Gastrocnemius medialis (tissue), 4 donors: ENCODE measurements at regions not wholly inside any gene's neighbourhood (a gene's known extent, or its start where the extent isn't known, plus 50 kb on each side); places are given as distances from the start of the nearest gene placed in this dataset.

ENCODE experiments used
- ATAC-seq, 2 donors: fragments of 150-250 bp; one replicate each; pipeline ENCODE4 v1.9.1; 2016
- DNase-seq, 2 donors: peaks; one replicate each; pipeline ENCODE4 v3.0.0-alpha.2; 2019
- H3K27ac ChIP-seq, 4 donors: fragments of 200-600 bp; sonication (generic); 1 replicate in 1 of 4; 2 replicates in 3 of 4; pipeline ENCODE4 v1.5.1; 2016 to 2018; ENCODE audit warnings: mild to moderate bottlenecking in 2 of 4, moderate library complexity in 1 of 4
- H3K27me3 ChIP-seq, 3 donors: fragments of 200-600 bp; sonication (generic) in 2 of 3; 1 replicate in 1 of 3; 2 replicates in 2 of 3; pipeline versions ENCODE4 v1.5.1 to v1.6.0; 2016 to 2019; ENCODE audit warnings: mild to moderate bottlenecking in 1 of 3, moderate library complexity in 1 of 3
- H3K36me3 ChIP-seq, 2 donors: fragments of 200-600 bp; sonication (generic) in 1 of 2; one replicate each; pipeline ENCODE4 v1.5.1; 2017 to 2018
- H3K4me1 ChIP-seq, 2 donors: fragments of 200-600 bp; sonication (generic) in 1 of 2; one replicate each; pipeline ENCODE4 v1.5.1; 2016 to 2017; ENCODE audit warnings: mild to moderate bottlenecking in 2 of 2
- H3K4me3 ChIP-seq, 4 donors: fragments of 200-600 bp; sonication (generic) in 3 of 4; 1 replicate in 1 of 4; 2 replicates in 3 of 4; pipeline ENCODE4 v1.5.1; 2016 to 2019; ENCODE audit warnings: mild to moderate bottlenecking in 2 of 4
- H3K9me3 ChIP-seq, 3 donors: fragments of 200-600 bp; sonication (generic) in 2 of 3; 1 replicate in 1 of 3; 2 replicates in 2 of 3; pipeline ENCODE4 v1.5.1; 2016 to 2019
- CTCF ChIP-seq, 5 experiments: fragments of 450-650 bp in 3 of 5; fragments of 200-600 bp in 2 of 5; sonication (generic) in 2 of 5; IDR thresholded peaks in 4 of 5; conservative IDR thresholded peaks in 1 of 5; 1 replicate in 4 of 5; 2 replicates in 1 of 5; pipeline ENCODE4 v1.5.1; 2016 to 2019; ENCODE audit warnings: antibody characterized with exemption in 5 of 5, mild to moderate bottlenecking in 3 of 5, moderate library complexity in 3 of 5
- POLR2A ChIP-seq, 2 donors: fragments of 450-650 bp; IDR thresholded peaks; one replicate each; pipeline ENCODE4 v1.6.1; 2017; ENCODE audit warnings: antibody characterized with exemption in 2 of 2, mild to moderate bottlenecking in 2 of 2, moderate library complexity in 2 of 2
- in situ Hi-C, 4 donors: fragments of 200-750 bp; cut with MboI; loops; one replicate each; pipeline versions ENCODE4 v1.15.0 to v1.8.0; 2017; ENCODE audit warnings: low sequenced_read_pairs in 4 of 4
- intact Hi-C: fragments of 100-400 bp; cut with DNase I; formaldehyde crosslinking; loops from one replicate; pipeline ENCODE4 v1.15.1; 2023; ENCODE audit warnings: low total_unique reads

- Histone ChIP-seq H3K4me1 (peaks cover 0 to 9% of the 10 kb centered on the region in 2 donors), H3K4me3 (no peak overlapping the region), H3K9me3 (no peaks in the 10 kb centered on the region), H3K36me3 (no peaks in the 10 kb centered on the region), H3K27me3 (no peaks in the 10 kb centered on the region), H3K27ac (no peak overlapping the region)
- in situ Hi-C loops = no loop called here
- DNase-seq = no peak
- intact Hi-C loops = loop anchor here (10.0 kb wide), 1 partner anchor 140 kb away; no protein-coding TSS in a partner anchor
- ATAC-seq = no peak
- no peak for TF ChIP-seq POLR2A (IDR thresholded peaks at IDR 0.05)
- no peak for TF ChIP-seq CTCF (IDR thresholded peaks at IDR 0.05 in 4 of 5, conservative IDR thresholded peaks at IDR 0.05 in 1 of 5)
Measured at GRCh38 chr13:76014406-76015318, 378.5 kb downstream of the LMO7 start.

- Histone ChIP-seq H3K27me3 (no peaks in the 10 kb centered on the region), H3K27ac (no peak overlapping the region), H3K36me3 (no peaks in the 10 kb centered on the region), H3K4me3 (no peak overlapping the region), H3K4me1 (peaks cover 0 to 9% of the 10 kb centered on the region in 2 donors), H3K9me3 (no peaks in the 10 kb centered on the region)
- ATAC-seq (no peak), DNase-seq (no peak)
- TF ChIP-seq POLR2A (IDR thresholded peaks at IDR 0.05) (no peak), CTCF (IDR thresholded peaks at IDR 0.05 in 4 of 5, conservative IDR thresholded peaks at IDR 0.05 in 1 of 5) (no peak)
- in situ Hi-C loops (no loop called here), intact Hi-C loops (loop anchor here (10.0 kb wide), 1 partner anchor 137 kb away; no protein-coding TSS in a partner anchor)
Measured at GRCh38 chr13:76012091-76012721, 376.1 kb downstream of the LMO7 start.

GRCh38 chr13:76009267-76009890 is 373.2 kb downstream of the LMO7 start:
- ATAC-seq = no peak
- in situ Hi-C loops (no loop called here), intact Hi-C loops (no loop called here)
- no peak for DNase-seq
- no peaks in the 10 kb centered on the region for H3K9me3 ChIP-seq
- no peak overlapping the region for H3K4me3 ChIP-seq
- no peaks in the 10 kb centered on the region for H3K36me3 ChIP-seq
- no peaks in the 10 kb centered on the region for H3K27me3 ChIP-seq
- no peak overlapping the region for H3K27ac ChIP-seq
- TF ChIP-seq CTCF (IDR thresholded peaks at IDR 0.05 in 4 of 5, conservative IDR thresholded peaks at IDR 0.05 in 1 of 5) (no peak), POLR2A (IDR thresholded peaks at IDR 0.05) (no peak)
- peaks cover 0 to 2% of the 10 kb centered on the region in 2 donors for H3K4me1 ChIP-seq

DNA sequence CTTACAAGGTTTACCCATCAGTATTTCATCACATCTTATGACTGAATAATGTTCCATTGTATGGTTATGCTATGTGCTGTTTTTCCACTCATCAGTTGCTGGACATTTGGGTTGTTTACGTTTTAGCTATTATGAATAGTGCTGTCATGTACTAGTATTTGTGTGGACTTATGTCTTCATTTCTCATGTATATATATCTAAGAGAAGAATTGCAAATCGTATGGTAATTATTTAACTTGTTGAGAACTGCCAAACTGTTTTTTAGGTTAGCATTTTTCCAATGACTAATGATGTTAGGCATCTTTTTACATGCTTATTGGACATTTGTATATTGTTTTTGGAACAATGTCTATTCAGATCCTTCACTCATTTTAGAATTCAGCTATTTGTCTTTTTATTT is 368.3 kb downstream of the LMO7 start:
- ATAC-seq (no peak), DNase-seq (no peak)
- Histone ChIP-seq H3K4me1 (no peaks in the 10 kb centered on the region), H3K36me3 (no peaks in the 10 kb centered on the region), H3K4me3 (no peak overlapping the region), H3K9me3 (no peaks in the 10 kb centered on the region), H3K27ac (no peak overlapping the region), H3K27me3 (no peaks in the 10 kb centered on the region)
- no peak for TF ChIP-seq POLR2A (IDR thresholded peaks at IDR 0.05)
- no peak for TF ChIP-seq CTCF (IDR thresholded peaks at IDR 0.05 in 4 of 5, conservative IDR thresholded peaks at IDR 0.05 in 1 of 5)
- intact Hi-C loops = no loop called here
- in situ Hi-C loops = no loop called here
